Astrocyte of the spinal cord (primary cell): ENCODE measurements at regions not wholly inside any gene's neighbourhood (a gene's known extent, or its start where the extent isn't known, plus 50 kb on each side); places are given as distances from the start of the nearest gene placed in this dataset.

ENCODE experiments used
- DNase-seq: peaks from one replicate; pipeline ENCODE4 v3.0.0; 2011; ENCODE audit warnings: low read depth, low spot score
- H3K4me3 ChIP-seq: 2 replicates; pipeline ENCODE4 v1.5.1; 2011; ENCODE audit warnings: low read depth, mild to moderate bottlenecking, low read length, moderate library complexity
- in situ Hi-C: cut with HindIII; loops from 2 replicates; pipeline ENCODE4 v1.10.0; 2017; ENCODE audit warnings: low sequenced_read_pairs
- TF ChIP-seq, protein P1 (sequence below): IDR thresholded peaks from 2 replicates; pipeline ENCODE4 v1.5.1; 2012; ENCODE audit warnings: low read depth, mild to moderate bottlenecking, low read length, inconsistent platforms

DNA sequence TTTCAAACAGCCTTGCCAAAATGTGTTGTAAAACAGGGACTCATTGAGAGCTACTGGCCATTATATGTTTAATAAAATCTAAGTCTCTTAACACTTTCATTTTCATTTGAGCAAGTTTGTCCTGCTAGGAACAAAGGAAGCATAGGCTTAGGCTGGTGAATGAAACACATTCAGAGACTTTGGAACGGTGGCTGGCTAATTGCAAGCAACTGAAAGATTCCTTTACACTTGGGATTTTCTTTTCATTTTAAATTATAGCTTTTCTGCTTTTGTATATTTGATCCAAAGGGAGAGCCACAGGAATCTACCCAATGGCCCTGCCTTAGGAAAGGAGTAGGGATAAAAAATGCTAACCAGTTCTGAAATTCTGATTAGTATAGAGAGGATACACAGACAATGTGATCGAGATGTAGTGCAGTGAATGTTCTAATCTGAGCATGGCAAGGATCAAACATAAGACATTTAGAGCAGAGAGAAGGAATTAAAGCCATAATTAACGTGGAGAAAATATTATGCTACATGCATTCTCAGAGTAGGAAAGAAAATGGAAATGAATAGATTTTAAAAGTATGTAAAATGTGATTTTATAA, 911.4 kb upstream of the SLC39A10 start:
- no peak overlapping the region for H3K4me3 ChIP-seq
- TF ChIP-seq, protein P1, sequence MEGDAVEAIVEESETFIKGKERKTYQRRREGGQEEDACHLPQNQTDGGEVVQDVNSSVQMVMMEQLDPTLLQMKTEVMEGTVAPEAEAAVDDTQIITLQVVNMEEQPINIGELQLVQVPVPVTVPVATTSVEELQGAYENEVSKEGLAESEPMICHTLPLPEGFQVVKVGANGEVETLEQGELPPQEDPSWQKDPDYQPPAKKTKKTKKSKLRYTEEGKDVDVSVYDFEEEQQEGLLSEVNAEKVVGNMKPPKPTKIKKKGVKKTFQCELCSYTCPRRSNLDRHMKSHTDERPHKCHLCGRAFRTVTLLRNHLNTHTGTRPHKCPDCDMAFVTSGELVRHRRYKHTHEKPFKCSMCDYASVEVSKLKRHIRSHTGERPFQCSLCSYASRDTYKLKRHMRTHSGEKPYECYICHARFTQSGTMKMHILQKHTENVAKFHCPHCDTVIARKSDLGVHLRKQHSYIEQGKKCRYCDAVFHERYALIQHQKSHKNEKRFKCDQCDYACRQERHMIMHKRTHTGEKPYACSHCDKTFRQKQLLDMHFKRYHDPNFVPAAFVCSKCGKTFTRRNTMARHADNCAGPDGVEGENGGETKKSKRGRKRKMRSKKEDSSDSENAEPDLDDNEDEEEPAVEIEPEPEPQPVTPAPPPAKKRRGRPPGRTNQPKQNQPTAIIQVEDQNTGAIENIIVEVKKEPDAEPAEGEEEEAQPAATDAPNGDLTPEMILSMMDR = no peak
- in situ Hi-C loops = no loop called here
- peak; percentile 16 for DNase-seq

DNA sequence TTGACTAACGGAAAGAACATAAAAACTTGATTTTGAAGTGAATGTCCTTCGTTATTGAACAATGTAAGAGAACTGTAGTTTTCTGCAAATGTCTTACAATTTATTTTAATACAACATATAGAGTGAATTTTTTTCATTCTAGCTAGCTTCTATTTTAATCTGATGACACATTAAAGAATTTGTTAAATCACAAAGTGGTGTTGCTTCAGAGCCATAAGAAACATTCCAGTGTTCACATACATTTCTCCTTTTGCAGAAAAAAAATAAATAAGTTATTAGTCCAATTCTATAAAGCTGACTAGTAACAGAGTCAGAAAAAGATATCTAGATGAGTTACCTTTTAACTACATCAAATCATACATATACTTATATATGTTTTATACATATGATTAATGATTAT, 914.3 kb upstream of the SLC39A10 start:
- TF ChIP-seq, protein P1 = no peak
- DNase-seq = no peak
- in situ Hi-C loops = no loop called here
- H3K4me3 ChIP-seq = no peak overlapping the region

DNA sequence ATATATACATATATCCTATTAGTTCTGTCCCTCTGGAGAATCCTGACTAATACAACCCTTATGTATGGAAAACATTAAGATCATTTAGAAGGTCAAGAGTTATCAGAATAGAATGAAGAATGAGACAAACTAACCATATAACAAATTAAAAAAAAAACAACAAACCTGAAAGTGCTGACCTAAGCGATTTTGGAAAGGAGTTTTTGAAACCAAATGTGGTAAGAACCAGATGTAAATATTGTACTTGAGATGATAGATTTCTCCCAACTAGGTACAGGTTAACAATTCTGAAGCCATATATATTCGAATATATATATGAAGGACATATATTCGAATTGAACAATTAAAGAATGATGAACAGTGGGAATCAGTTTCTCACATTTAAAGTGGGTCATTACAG, 917.8 kb upstream of the SLC39A10 start:
- H3K4me3 ChIP-seq = no peak overlapping the region
- in situ Hi-C loops = no loop called here
- TF ChIP-seq, protein P1 = no peak
- no peak for DNase-seq

DNA sequence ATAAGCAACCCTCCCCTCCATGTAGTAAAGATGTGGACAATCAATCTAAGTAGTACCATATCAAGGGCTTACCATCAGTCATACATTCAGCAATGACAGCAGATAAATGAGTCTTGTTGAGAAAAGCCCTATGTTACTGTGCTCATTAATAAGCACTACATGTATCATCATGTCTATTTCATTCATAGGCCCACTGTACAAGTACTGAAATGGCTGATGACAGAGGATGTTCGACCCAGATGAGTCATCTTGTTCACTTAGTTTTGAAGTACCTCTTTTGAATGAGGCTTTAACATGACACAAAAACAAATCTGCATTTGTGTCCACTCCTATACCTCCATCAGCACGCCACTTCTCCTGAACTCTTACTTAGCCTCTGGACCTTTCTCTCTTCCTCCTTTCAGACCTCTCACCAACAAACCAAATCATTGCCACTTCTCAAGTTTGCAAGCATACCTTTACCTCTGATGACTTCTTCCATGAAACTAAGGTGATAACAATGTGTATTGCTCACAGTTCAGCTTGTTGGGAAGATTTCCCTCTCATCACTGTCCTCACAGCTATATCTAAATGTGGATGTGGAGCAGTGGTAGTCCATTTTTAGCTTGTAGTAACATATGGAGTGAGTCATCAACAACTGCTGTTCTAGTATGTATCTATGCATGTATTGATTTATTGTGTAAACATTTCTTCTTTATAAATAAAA, 921.0 kb upstream of the SLC39A10 start:
- TF ChIP-seq, protein P1 = no peak
- in situ Hi-C loops = no loop called here
- no peak for DNase-seq
- H3K4me3 ChIP-seq = no peak overlapping the region

DNA sequence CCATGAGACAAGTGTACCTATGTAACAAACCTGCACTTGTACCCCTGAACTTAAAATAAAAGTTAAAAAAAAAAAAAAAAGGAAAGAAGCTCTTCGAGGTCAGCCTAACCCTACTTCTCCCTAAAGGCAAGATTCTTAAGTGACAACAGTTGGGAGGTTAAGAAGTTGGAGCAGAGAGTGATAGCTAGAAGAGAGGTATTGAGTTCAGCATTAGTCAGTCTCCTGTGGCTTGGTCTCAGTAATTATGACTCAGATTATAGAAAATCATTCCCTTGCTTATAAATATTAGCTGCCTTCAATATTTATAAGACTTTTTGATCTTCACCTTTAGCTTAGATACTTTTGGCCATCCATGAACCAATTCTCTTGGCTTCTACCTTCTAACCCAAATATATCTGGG, 926.8 kb upstream of the SLC39A10 start:
- TF ChIP-seq, protein P1 = no peak
- no peak overlapping the region for H3K4me3 ChIP-seq
- in situ Hi-C loops = no loop called here
- no peak for DNase-seq

DNA sequence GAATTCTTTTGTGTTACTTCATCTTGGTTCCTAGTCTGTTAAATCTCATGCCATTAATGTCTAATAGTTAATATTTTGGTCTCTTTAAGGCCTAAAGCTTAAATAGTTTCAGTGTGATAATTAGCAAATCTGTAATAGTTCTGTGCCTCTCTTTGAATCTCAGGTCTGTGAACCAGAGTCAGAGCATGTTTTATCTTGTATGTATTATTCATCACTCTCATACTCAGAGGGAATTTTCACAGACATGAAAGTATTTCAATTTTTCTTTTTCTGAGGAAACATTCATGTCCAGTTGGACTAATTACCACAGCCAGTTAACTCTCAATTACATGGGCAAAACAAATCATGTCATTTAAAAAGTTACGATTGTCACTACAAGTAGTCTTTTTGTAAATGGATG, 931.9 kb upstream of the SLC39A10 start:
- no peak overlapping the region for H3K4me3 ChIP-seq
- DNase-seq = no peak
- in situ Hi-C loops = no loop called here
- TF ChIP-seq, protein P1 = no peak
